NAMALWA (cell line): ENCODE measurements at regions not wholly inside any gene's neighbourhood (a gene's known extent, or its start where the extent isn't known, plus 50 kb on each side); places are given as distances from the start of the nearest gene placed in this dataset.
"Not testable (repeated sequence)": the region's sequence is repeated elsewhere in the genome, so short reads cannot be mapped to it uniquely, and the experiment has no call there.

Experiments used
- DNase-seq: peaks from one replicate; pipeline ENCODE4 v3.0.0-alpha.2; 2015; ENCODE audit warnings: low spot score

DNA sequence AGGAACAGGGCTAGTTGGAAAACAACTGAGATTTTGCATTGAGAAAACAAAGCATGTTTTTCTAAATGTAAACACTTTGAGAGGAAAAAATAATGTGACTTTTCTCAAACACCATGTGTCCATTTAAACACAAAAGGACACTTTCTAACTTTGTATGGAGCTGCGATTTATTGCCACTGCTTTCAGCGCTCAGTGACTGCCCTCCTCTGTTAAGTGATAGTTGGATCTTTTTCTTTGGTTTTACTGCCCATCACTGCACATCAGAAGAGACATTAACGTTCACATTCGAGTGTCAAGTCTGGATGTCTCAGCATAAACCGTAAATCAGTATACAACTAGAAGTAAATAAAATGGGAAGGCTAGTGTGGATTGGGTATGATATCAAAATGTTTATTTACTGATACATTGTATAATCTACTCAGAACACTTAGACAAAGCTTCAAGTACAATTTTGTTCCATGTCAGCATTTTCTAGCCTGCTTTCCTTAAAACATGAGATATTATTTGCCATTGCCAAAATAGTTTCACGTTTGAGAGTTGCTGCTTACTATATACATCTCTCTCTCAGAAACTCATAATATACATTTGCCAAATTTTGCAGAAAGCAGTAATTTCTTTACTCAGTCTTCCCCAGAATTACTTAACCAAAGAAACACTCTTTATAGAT is 237.6 kb downstream of the IKZF2 start:
- DNase-seq: no peak

DNA sequence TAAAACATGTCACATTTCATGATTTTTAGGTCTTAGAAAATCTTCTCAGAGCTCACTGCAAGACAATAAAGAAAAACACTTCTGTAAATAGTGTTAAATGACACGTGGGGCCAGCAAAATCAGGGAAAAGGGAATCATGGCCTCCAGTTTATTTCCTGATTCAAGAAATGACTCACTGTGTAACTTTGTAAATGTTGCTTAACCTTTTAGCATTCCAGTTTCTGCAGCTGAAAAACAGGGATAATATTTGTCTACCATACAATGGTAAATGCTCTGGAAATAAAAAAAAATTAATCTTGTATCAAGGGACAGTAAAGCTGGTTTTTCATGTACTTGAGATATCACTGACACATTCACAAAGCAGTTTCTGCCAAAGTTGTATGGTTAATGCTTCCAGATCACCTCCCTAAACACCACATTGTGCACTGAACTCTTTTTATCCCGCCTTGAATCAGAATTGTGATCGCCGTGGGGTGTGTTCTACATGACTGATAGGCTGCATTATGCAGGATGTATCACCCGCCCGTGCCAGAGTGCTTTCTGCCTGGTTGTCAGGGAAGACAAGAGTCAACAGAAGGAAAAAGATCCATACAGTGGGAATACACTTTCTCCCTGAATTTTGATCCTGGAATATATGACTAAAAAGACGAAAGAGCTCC is 238.8 kb downstream of the IKZF2 start:
- DNase-seq: no peak

DNA sequence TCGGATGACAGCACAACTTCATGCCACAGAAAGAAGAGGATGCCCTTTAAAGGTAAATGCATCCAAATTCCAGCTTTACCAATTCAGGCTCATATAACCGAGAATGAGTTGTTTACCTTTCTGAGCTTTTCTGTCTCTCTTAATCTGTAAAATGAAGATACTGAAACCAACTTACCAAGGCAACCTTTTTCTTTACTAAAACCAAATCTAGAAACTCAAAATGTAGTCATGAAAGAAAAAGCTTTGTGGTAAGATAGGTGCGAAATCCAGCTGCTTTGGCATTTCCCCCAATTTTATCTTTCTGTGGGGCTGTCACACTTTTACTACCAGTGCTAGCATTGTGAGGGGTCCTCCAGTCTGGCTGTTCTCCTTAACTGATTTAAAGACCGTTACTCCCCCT is 240.4 kb downstream of the IKZF2 start:
- no peak for DNase-seq

DNA sequence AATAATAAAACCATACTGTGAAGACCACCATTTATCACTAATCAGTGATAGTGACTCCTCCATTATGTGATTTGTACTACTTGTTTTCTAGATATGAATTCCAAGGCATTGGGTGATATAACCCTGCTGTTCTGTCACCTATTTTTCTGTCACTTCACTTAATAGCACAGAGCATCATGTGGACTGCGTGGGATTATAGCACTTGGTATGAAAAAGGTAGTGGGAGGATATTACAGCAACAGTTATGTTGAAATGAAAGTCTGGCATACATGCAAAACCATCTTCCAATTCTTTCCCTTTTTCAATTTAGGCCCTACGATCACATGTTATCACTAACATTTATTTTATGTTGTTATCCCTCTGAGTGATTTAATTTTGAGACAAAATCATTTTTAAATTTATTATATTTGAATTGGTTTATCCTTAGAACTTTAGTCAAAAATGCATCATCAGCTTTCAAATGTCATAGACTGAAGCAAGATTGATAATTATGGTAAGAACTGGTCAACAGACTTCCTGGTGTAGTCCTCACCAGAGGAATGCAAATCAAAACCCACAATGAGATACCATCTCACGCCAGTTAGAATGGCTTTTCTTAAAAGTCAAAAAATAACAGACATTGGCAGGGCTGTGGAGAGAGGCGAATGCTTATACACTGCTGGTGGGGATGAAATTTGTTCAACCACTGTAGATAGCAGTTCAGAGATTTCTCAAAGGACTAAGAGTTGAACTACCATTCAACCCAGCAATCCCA is 242.6 kb downstream of the IKZF2 start:
- no peak for DNase-seq

DNA sequence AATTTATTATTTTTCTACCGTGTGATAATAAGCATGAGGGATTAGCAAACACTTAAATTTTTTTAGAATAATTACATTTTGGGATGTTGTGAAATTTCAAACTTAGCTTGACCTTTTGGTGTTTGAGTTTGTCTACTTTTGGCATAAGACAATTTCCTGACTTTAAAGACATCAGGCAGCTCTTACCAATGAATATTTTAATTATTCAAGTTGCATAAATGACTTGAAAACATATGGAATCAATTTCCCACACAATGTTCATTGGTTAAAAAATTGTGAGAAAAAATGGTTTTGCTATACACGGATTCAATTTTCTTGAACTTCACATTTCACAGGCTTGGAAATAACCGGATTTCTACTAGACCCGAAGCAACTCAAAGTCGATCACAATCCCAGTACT is 243.4 kb downstream of the IKZF2 start:
- DNase-seq: no peak

DNA sequence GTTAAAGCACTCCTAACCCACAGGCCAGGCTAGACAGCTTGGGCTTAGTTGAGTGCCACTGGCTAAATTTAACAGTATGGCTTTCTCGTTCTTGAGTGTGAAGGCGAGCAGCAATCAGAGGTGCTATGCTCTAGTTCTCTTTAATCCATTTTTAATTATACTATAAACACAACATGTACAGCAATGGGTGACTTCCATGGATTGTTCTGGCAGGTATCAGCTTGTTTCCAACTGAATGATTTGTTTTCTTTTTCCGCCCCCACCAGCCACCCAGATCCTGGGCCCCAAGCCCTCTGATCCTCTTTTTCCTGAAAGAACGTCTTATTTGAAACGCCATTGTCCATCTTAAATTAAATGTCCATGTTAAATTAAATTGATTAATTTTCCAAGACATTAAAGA is 244.8 kb downstream of the IKZF2 start:
- no peak for DNase-seq

DNA sequence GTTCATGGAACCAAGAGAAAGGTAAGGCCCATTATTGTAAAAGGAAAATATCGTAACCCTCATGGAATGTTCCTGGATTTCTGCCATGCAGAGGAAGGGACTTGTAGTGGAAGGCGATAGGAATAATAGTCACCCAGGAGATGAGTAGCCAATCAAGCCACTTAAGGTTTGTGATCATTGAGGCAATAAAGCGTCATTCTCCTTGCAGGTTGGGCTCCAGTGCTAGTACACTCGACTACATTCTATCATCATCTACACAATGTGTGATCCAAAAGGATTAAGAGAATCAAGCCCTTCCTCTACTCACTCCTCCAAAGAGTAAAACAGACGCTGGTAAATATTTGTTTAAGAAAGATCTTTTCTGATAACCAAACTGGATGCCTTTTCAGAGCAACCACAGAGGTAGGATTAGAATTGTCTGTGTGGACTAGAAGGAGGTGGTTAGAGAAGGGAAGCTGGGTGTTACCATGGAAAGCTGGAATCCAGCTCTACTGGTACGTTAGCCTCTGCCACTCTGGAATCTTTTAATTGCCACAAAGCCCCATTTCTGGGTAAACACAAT is 245.7 kb downstream of the IKZF2 start:
- no peak for DNase-seq

DNA sequence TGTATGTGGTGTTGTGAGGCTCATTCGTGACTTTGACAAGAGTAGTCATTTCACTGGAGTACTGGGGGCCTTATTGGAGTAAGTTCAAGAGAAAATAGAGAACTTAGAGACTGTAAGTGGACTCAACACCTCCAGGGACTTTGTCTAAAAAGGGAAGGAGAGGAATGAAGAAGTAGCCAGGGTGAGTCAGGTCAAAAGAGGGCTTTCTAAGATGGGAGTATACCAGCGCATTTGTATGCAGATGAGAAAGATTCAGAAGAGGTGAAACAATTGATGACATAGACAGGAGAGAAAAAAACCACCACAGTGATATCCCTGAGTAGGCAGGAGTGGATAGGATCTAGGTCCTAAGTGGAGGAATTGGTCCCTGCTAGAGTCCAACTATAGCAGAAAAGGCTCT is 246.8 kb downstream of the IKZF2 start:
- DNase-seq: no peak

DNA sequence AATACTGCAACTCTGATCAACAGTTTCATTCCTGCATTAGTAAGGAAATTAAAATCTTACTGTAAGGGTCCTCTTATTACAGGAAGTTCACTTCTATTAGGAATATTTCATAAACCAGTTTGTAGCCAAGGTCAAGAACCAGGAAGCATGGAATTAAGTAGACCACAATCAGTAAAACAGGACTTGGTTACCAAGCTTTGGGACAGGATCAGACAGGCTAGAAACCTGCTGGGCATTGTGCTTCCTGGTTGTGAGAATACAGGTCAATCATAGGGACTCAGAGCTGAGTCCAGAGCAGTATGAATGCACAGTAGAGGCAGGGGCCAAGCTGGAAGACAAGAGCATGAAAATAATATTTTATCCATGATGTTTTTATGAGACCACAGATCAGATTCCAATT is 248.0 kb downstream of the IKZF2 start:
- no peak for DNase-seq

DNA sequence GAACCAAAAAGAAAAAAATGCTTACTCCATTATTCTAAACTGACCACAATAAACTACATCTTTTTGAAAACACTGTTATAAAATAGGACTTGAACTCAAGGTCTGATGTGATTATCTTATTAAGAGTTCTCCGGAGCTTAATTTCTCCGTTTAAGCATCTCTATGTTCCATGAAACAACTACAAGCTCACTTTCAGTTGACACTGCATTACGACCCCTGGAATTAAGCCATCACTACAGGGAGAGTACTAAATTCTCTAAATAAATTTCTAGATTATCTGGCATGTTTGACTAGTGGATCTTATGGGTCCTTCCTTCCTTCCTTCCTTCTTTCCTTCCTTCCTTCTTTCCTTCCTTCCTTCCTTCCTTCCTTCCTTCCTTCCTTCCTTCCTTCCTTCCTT is 249.0 kb downstream of the IKZF2 start:
- no peak for DNase-seq

DNA sequence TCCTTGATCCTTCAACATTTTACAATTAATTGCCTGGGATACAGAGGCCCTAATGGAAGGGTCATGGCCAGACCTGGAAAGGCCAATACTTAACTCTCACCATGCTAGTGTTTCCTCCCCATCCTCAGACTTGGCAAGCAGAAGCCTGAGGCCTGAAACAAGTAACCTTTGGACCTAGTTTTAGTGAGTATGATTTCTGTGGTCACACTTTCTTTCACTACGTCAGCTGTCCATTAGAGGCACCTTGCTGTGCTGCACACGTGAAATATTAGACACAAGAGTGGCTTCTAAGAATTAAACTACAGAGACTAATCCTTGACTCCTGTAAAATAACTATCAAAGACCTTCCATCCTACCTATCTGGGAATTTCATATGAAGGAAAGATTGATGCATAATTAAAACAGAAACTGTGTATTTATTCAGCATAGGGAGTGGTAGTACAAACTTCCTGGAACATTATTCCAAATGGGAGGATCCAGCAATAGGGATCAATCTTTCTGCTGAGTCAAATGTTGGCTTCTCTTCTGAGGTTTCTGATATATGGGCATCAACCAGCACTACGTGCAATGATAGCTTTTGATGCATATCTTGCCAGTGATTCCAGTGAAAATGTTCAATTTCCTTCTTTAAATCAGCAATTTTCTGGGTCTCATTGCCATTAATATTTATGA is 249.7 kb downstream of the IKZF2 start:
- DNase-seq: no peak

DNA sequence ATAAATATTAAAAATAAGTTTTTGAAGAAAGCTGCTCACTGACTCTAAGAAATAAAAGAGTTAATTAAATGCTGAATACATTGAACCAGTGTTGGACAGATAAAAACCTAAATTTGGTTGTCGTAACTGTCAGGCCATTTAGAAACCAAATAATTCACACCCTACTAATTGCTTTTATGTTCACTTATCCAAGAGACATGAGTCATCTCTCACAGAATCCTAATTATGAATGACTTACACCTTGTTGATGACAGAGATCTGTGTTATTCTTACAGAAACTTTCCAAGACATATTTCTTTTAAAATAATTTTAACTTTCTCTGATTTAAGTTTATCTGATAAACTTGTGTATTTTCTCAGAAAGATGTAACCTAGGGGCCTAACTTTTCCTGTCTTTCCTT is 250.7 kb downstream of the IKZF2 start:
- no peak for DNase-seq

DNA sequence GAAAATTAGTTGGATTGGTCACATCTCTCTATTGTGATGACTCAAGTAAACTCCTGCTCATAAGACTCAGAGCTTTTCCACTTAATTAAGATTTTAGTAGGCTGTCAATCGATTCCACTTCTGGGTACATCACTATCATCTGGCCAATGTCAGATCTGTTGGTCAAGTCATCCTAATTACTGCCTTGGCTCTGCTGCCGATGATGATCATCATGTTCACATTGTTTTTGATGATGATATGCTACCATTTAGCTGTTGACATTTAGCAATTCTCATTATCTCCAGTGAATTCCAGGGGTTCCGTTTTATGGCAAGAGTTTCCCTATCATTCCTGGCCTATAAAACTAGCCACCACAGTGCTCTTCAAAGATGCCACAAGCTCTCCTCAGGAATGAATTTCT is 253.4 kb downstream of the IKZF2 start:
- no peak for DNase-seq

DNA sequence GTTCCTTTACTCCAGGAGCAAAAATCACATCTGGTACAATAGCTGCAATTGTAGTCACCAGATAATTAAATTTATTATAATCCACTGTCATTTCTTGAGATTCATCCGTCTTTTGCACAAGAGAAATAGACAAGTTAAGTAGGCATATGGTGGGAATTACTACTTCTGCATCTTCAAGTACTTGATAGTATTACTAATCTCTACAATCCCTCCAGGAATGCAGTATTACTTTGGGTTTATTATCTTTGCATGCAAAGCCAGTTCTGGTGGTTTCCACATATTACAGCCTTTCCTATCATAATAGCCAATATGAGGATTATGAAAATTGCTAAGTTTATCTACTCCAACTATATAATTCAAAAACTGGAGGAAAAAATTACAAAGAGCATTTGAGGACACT is 254.1 kb downstream of the IKZF2 start:
- no peak for DNase-seq

DNA sequence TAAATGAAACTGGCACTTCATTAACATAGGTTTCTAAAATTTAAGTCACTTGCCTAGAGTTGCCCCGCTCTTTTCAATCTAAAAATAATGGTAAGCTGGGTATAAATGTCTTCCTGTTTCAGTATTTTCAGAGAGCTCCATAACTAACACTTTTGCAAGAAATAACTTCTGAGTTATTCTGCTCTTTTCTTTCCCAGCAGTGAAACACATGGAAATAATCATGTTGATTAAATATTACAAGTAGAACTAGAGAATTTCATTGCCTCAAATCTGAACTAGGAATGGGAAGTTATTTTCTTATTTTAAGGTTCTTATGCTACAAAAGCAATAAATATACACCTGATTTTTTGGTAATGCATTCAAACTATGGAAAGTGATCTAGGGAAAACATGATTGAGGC is 257.4 kb downstream of the IKZF2 start:
- DNase-seq: no peak

DNA sequence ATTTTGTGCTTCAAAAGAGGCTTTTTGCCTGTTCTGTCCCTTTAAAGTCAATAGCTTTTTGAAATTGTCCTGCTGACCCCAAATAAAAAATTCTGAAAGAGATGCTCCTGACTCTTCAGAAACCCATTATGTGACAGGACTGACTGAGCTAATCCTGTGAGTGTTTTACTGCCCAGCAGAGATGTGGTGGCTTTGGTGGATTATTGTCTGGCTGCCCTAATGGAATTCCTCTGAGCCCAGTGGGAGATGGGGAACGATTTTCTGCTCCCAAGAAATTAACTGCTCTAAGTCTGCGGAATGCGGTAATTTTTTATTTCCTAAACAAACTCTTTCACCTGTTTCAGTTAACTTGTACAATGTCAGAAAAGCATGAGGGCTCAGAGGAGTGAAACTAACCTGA is 258.2 kb downstream of the IKZF2 start:
- no peak for DNase-seq

DNA sequence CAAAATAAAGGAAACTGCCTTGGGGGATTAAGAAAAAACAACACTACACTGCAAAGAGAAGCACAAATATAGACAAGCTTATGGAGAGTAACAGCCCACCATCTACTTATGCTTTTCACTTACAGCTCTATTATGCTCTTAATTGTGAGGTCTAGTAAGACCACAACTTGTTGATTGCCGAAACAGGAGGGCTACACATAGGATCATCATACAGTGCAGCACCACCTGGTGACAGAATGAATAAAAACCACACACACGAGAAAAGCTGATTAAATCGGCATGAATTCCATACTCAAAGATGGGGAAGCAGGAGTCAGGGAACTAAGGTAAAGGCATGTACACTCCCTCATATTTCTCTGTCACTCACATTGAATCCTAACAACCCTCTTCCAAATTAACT is 259.2 kb downstream of the IKZF2 start:
- DNase-seq: peak; percentile 45

DNA sequence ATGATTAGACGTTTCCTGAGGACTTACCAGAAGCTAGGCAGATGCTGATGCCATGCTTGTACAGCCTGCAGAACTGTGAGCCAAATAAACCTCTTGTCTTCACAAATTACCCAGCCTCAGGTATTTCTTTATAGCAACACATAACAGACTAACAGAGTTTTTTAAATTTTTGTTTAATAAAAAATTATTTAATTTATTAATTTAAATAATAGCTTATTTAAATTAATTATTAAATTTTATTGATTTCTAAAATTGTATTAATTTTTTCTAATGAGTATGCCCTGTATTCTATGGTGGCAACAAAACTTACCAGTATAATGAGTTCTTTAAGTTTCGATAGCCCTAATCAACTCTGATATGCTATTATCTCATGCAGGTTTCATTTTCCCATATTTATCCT is 259.8 kb downstream of the IKZF2 start:
- DNase-seq: no peak

DNA sequence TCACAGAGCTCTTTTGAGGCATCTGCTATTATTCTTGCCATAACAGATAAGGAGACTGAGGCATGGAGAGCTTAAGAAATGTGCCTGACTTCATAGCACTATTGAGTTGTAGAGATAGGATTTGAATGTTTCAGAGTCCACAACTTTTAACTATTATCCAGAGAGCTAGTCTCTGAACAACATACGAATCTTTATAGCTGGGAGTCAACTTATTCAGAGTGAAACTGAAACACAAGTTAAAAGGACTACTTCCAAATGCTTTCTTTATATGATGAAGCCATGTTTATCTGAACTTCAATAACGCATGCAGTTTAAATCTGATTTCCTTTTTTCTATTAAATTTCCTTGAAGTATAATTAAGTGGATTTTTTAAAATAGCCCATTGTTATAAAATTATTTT is 268.8 kb downstream of the IKZF2 start:
- no peak for DNase-seq

DNA sequence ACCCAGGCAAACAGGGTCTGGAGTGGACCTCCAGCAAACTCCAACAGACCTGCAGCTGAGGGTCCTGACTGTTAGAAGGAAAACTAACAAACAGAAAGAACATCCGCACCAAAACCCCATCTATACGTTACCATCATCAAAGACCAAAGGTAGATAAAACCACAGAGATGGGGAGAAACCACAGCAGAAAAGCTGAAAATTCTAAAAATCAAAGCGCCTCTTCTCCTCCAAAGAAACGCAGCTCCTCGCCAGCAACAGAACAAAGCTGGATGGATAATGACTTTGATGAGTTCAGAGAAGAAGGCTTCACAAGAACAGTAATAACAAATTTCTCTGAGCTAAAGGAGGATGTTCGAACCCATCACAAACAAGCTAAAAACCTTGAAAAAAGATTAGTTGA is 274.9 kb downstream of the IKZF2 start:
- not testable (repeated sequence) for DNase-seq

DNA sequence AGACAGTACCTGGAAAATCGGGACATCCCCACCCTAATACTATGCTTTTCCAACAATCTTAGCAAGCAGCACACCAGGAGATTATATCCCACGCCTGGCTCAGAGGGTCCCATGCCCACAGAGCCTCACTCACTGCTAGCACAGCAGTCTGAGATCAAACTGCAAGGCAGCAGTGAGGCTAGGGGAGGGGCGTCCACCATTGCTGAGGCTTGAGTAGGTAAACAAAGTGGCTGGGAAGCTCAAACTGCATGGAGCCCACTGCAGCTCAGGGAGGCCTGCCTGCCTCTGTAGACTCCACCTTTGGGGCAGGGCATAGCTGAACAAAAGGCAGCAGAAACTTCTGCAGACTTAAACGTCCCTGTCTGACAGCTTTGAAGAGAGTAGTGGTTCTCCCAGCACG is 275.5 kb downstream of the IKZF2 start:
- DNase-seq: not testable (repeated sequence)

DNA sequence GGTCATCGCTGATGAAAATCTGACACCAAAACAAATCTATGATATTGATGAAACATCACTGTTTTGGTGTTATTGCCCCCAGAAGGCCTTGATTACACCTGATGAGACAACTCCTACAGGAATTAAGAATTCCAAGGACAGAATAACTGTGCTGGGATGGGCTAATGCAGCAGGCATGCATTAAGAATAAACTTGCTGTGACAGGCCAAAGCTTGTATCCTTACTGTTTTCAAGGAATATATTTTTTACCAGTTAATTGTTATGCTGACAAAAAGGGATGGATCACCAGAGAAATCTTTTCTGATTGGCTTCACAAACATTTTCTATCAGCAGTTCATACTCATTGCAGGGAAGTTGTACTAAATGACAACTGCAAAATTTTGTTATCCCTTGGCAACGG is 278.2 kb downstream of the IKZF2 start:
- DNase-seq: no peak

DNA sequence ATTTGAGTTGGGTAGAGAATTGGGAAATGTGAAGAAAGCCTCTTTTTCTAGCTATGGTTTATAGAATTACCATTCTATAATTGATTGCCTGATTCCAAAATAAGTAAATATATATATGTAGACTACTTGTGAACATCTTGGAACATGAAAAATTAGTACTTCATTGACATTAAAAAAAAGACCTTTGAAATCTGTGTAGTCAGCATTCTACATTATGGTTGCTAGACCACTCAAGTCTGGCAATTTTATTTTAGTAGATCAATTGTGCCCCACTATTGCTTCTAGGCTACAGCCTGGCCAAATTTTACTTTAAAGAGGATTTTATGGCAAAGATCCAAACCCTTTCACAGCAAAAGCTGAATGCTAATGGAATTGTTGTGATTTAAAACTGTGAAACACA is 279.8 kb downstream of the IKZF2 start:
- no peak for DNase-seq
